HG02642 (cell line): ENCODE measurements at regions not wholly inside any gene's neighbourhood (a gene's known extent, or its start where the extent isn't known, plus 50 kb on each side); places are given as distances from the start of the nearest gene placed in this dataset.

Experiments used
- ATAC-seq: cut with Tn5 transposase; IDR thresholded peaks from one replicate; pipeline ENCODE4 v1.9.1; 2021; ENCODE audit warnings: mild to moderate bottlenecking; ENCODE audit not compliant: unreplicated experiment, poor library complexity

DNA sequence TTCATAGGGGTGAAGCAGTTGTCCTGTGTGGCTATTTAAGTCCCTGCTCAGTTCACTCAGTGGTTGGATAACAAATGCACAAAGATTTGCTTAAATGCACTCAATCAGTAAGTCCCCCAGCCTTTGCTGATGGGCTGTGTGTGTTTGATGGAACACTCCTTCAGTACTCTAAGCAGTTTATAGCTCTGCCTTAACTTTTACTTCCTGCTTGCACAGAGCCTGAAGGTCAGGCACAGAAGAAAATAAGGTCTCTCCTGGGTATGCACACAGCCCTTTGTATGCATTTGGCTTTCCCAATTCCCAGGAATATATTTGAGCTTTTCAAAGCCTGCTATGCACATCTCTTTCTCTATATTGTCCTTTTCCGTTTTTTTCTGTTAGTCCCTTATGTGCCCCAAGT lies 208.7 kb upstream of the STK17B start:
- ATAC-seq = no peak

GRCh38 chr2:196380575-196380974 lies 209.2 kb upstream of the STK17B start:
- no peak for ATAC-seq

- no peak for ATAC-seq
Observed at GRCh38 chr2:196381464-196381863, 210.1 kb upstream of the STK17B start.

- no peak for ATAC-seq
Observed at GRCh38 chr2:196383799-196384198, 212.4 kb upstream of the STK17B start.

DNA sequence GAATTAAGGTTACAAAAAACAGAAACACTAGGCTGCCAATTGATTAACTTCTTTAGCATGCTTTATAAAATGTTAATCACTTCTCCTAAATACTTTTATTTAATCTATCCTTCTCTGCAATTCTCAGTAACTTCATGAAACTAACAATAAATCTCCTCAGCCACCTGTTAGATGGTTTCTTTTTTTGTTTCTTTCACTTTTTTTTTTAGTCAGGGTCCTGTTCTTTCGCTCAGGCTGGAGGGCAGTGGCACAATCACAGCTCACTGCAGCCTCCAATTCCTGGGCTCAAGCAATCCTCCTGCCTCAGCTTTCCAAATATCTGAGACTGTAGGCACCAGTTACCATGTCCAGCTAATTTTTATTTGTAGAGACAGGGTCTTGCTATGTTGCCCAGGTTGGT lies 213.4 kb upstream of the STK17B start:
- ATAC-seq = peak; percentile 67

DNA sequence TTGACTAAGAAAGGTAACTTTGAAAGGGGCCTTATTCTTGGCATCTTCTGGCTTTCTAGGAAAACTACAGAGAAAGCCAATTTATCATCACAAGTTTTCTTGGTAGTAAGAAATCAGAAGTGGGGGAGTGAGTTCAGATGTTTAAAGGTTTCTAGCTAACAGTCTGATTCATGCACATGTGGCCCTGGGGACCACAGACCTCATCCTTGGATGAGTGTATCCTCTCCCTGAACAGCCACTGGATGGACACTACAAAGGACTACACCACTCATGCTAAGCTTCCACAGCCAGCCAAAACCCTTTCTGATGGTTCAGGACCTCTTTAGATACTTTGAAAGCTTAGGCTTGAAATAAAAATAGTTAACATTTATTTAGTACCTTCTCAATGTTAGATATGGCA lies 218.3 kb upstream of the STK17B start:
- ATAC-seq = no peak

DNA sequence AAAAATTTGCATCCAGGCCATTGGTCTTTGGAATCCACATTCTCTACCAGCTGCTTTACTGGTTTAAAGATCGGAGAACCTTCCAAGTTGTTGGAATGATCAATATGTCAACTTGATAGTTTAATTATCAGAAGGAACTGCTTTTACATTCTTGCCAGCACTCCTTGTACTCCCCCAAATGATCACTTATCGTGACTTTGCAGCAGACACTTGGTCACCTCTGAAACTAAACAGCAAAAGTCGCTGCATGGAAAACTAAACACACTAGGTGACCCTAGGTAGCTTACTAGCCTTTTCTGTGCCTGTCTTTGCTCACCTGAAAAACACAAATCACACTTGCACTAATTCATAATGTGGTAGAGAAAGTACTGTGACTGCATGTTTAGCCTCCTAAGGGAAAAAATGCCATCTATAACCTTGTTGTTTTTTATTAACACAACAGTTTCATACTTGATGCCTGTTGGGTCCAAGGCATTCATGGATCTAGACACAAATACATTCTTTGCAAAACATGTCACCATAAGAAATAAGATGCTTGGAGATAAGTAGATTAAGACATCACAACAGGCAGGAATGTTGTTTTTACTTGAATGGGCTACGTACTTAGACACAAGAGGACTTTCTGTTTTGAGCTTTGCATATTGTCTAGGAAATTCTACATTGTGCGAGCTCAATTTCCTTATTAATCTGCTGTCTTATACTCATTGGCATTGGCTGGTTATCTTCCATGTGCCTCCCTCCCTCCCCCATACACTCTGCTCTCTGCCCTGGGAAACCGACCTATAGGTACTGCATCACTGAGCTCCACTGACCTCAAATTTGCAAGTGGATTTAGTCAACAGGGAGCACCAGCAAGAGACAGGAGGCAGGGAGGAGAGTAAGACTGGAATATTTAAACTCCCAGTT lies 219.1 kb upstream of the STK17B start:
- ATAC-seq = peak; percentile 50

- ATAC-seq = peak; percentile 24
Observed at GRCh38 chr2:196391149-196391479, 219.7 kb upstream of the STK17B start.

DNA sequence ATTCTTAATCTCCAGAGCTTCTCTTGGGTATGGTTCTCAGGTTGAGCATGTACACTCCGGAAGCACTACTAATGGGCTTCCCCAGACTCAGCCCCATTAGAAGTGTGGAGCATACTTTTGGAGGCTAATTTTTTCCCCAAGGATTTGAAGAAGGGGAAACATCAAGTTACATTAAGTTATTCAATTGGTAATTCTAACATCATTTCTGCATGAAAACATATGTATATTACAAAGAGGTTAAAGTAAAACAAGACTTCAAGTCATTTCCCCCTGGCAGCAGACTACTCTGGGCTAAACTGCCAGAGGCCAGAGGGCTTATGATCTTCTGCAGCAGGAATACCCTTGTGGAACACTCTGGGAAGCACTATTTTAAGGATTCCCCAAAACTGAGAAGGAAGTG lies 227.7 kb upstream of the STK17B start:
- ATAC-seq = no peak

DNA sequence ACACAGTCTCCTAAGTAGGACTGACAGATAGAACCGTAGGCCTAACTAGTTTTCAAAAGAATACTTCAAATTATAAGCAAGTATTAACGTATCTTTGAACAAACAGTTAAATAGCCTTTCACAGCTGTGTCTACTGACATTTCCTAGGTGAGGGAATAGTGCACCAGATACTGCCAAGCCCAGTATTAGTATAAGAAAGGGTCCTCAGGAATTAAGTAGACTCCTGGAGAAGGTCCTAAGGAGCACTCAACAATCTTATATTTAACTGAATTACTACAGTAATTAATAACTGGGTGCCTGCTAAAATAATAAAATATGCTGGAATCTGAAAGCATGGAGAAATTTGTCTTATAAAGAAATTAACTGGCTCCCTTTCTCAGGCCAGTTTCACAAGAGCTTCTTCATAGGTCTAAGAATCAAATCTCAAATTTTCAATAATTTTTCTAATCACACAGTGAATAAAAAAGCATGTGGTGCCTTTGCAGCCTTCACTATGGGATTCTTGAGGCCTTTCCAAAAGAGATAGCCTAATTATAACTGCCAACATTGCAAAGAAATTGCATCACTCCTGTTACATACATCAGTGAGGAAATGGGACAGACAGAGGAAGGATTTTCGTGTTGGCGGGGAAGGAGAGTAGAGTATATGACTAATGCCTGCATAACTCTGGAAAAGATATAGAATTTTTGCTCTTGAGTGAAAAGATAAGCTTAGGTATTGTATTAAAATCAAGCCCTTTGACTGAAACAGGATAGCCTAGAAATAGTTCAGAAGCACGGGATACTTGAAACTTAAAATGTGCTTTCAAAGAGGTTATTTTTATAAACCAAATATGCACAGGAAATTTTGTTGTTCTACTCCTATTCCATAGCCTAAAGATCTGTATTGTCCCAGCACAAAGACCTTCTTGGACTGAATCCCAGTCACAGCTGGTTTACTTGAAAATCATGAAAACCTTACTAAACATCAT lies 228.6 kb upstream of the STK17B start:
- ATAC-seq = no peak

DNA sequence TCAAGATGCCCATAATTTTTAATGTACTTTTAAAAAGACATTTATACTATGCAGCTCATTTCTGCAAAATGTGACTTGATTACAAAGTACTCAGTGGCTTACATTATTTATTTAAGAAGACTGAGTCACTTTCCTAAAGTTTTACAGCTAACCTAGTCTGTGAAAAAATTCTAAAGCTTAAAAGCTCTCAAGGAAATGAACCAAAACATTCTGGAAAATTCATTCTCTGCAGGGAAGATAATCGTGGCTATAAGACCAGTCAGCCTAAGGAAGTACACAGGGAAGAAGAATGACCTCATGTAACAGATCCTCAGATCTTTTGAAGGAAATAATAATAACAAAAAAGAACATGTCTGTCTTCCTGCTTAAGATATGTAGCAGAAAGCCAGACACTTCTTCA lies 232.1 kb upstream of the STK17B start:
- ATAC-seq = no peak

DNA sequence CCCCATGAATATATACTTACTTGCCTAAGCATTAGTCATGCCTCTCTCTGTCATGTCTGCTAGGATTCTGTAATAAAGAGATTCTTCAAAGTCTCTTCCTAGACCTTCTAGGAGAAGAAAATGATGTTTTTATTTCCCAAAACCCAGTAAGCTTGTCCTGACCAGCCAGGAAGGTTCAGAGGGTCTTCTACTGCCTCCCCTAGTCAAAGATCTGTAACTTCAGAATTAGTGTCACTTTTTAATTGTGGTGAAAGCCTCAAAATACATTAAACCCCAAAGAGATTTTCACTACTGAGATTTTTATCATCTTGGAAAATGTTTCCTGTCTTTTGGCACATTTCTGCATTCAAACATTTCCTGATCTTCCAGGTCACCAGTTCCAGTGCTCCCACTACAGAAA lies 232.9 kb upstream of the STK17B start:
- ATAC-seq = no peak

DNA sequence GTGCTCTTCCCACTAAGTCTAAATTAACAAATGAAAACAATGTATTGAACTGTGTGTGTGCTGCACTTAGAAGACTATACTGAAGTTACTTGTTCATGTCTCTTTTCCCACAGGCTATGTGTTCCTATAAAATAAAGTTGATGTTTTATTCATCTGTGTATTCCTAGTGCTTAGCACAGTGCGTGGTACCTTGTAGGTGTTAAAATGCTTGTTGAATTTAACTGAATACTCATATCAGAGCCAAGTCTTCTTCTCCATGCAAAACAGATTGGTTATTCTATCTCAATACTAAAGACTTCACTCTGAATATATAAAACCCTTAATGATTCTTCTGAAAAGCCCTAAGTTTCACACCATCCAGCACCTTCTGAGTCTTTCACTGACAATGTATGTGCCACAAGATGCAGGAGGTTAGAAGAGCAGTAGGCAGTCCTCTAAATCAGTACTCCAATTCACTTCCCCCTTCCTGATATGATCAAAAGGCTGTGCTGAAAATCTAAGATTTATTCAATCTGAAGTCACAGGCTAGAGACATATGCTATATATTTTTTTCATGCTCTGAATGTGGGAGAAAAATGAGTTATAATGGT lies 231.7 kb upstream of the CCDC150 start:
- no peak for ATAC-seq

DNA sequence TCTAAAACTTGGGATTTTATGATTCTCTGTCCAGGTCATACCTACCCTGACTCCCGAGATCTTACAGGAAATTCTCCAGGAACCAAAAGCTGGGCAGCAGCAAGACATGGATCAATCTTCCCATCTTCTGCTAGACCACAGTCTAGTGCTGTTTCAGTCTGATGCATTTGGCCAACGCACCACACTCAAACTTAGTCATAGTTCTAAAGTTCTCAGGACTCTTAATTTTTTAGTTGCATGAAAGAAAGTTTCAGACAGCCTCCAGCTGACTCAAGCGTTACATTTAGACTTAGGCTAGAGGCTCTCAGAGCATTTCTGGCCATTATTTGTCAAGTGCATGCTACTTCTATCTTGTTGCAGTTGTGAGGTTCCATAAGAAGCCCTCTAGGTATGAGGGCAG lies 230.1 kb upstream of the CCDC150 start:
- ATAC-seq = no peak

DNA sequence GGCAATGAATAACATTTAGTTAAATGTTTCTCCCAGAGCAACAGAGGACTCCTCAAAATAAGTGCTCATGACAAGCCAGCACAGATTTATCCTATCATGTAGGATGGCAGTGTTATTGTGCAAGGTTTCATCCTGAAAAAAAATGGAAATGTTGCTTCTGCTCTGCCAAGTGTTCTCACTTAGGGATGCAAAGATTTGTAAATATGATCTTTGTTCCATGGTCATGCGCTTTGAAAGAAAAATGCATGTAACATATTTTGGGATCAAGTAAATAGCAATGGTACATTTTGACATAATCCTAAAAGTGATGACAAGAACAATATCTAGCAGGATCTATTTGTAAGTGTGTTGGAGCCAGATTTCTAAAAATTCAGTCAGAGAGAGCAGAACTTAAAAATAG lies 229.5 kb upstream of the CCDC150 start:
- no peak for ATAC-seq

GRCh38 chr2:196413821-196414274 lies 225.7 kb upstream of the CCDC150 start:
- peak; percentile 63 for ATAC-seq

DNA sequence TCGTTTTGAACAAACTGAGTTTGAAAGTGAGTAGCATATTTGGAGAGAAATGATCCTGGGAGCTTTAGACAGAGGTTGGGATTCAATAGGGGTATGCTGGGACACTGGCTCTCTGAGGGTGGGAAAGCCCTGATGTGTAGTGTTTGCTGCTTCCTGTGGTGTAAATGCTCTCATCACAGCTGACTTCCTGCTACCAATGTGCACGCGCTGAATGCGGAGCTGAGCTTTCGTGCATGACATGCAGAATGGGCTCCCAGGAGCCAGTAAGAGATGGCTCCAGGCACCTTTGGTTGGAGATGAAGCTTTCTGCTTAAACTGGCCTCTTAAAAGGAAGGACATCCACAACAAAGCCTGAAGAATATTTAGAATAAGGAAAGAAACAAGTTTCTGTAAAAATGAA lies 224.1 kb upstream of the CCDC150 start:
- peak; percentile 74 for ATAC-seq

DNA sequence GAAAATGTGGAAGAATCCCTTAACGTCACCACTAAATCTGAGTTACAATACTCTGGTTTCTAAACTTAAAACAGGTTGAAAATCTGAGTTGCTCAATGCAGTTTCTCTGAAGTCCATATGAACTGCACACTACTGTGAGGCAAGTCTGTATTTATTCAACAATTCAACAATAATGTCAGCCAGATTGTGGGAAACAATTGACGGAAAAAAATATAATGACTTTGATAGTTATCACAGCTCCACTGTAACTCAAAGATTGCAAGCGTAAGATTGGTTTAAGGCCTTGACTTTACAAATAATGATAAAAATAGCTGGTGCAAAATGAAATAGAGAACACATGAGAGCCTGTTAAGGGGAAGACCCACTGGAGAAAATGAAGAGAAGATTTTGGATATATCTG lies 219.4 kb upstream of the CCDC150 start:
- ATAC-seq = no peak

GRCh38 chr2:196421880-196422279 lies 217.6 kb upstream of the CCDC150 start:
- ATAC-seq = no peak

DNA sequence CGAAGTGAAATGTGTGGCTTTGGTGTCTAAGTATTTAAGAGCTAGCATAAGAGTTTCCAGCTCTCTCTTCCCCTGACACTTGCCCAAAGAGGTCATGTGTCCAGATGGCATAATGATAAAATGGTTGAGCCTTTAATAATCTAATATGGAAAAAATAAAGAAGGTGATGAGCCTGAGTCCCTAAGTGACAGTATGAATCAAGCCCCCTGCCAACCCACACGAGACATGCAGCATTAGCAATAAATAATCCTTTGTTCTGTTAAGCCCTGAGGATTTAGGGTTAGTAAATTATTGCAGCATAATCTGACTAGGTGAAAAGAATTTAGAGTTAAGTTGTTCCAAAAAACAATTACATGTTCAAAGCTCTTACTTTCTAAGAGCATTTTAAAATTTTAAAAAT lies 217.2 kb upstream of the CCDC150 start:
- no peak for ATAC-seq

GRCh38 chr2:196426122-196426521 lies 213.4 kb upstream of the CCDC150 start:
- ATAC-seq = no peak
